Motor neuron (in vitro differentiated cells): ENCODE measurements at regions not wholly inside any gene's neighbourhood (a gene's known extent, or its start where the extent isn't known, plus 50 kb on each side); places are given as distances from the start of the nearest gene placed in this dataset.

ENCODE experiments used
- ATAC-seq, 8 experiments: fragments of 200-7000 bp; cut with Tn5 transposase; replicated peaks in 6 of 8; 2 replicates each; pipeline ENCODE4 v1.8.0; 2021; ENCODE audit warnings: mild to moderate bottlenecking in 8 of 8, moderate library complexity in 8 of 8
- H3K27ac ChIP-seq, 2 donors: fragments of 250-450 bp; sonication (Bioruptor Pico); 2 replicates each; pipeline ENCODE4 v1.9.0; 2021; ENCODE audit warnings: antibody characterized with exemption in 2 of 2, mild to moderate bottlenecking in 2 of 2, moderate library complexity in 1 of 2
- H3K4me1 ChIP-seq, 2 donors: fragments of 250-450 bp; sonication (Bioruptor Pico); replicated peaks in 1 of 2; 2 replicates each; pipeline ENCODE4 v1.6.1; 2021; ENCODE audit warnings: antibody characterized with exemption in 2 of 2, mild to moderate bottlenecking in 2 of 2, moderate library complexity in 1 of 2
- H3K4me3 ChIP-seq, 5 donors: fragments of 250-450 bp; sonication (Bioruptor Pico); 2 replicates each; pipeline ENCODE4 v1.9.0; 2021; ENCODE audit warnings: antibody characterized with exemption in 5 of 5, mild to moderate bottlenecking in 5 of 5, moderate library complexity in 4 of 5
- WGBS, 10 experiments: fragments of 450-650 bp; shearing (Covaris generic); methylation state at CpG; one replicate each; pipeline ENCODE4 v1.0.0; 2022; 5-methylcytosine and 5-hydroxymethylcytosine counted together
- in situ Hi-C, 9 experiments: fragments of 400-800 bp; cut with MboI; loops; one replicate each; pipeline ENCODE4 v1.15.0; 2021; ENCODE audit warnings: low sequenced_read_pairs in 9 of 9, low pct_unique_long_range_greater_than_20kb in 2 of 9; ENCODE audit not compliant: unreplicated experiment in 9 of 9

- Histone ChIP-seq H3K4me3 (no peak overlapping the region), H3K4me1 (peaks cover 0 to 14% of the 10 kb centered on the region in 2 donors), H3K27ac (no peak overlapping the region)
- WGBS, 10 experiments, result 75 to 100% (median 87%) methylated on average over 1 to 2 of the region's 2 CpGs
- ATAC-seq, result no peak
- in situ Hi-C loops, result loop anchor here in 1 of 9 experiments (25.0 kb wide), 1 partner anchor 864 kb away; no protein-coding TSS in a partner anchor
Observed at GRCh38 chr1:60173006-60173405, 99.4 kb upstream of the C1orf87 start.

GRCh38 chr1:60171801-60172200 lies 98.2 kb upstream of the C1orf87 start:
- ATAC-seq, result peak in 5 of 8 experiments; percentile 45 to 84 (median 62)

GRCh38 chr1:60170709-60171108 lies 97.1 kb upstream of the C1orf87 start:
- in situ Hi-C loops, result loop anchor here in 1 of 9 experiments (25.0 kb wide), 1 partner anchor 867 kb away; no protein-coding TSS in a partner anchor
- Histone ChIP-seq H3K4me1 (peaks cover 0 to 14% of the 10 kb centered on the region in 2 donors), H3K4me3 (no peak overlapping the region), H3K27ac (no peak overlapping the region)
- no peak for ATAC-seq

More at GRCh38 chr1:60171801-60172200, 98.2 kb upstream of the C1orf87 start:
- in situ Hi-C loops, result loop anchor here in 1 of 9 experiments (25.0 kb wide), 1 partner anchor 866 kb away; no protein-coding TSS in a partner anchor
- H3K4me3 ChIP-seq, result no peak overlapping the region
- WGBS, 10 experiments, result 20 to 73% (median 55%) methylated on average over 2 to 4 of the region's 4 CpGs; no CpG with 5 or more reads in 1 of the 10 experiments
- no peak overlapping the region for H3K27ac ChIP-seq
- H3K4me1 ChIP-seq, result peaks cover 0 to 14% of the 10 kb centered on the region in 2 donors

GRCh38 chr1:60169206-60169605 lies 95.6 kb upstream of the C1orf87 start:
- peaks cover 0 to 21% of the 10 kb centered on the region in 2 donors for H3K4me1 ChIP-seq
- ATAC-seq, result no peak
- in situ Hi-C loops, result loop anchor here in 1 of 9 experiments (25.0 kb wide), 1 partner anchor 868 kb away; no protein-coding TSS in a partner anchor
- no peak overlapping the region for H3K4me3 ChIP-seq
- no peak overlapping the region for H3K27ac ChIP-seq
- WGBS, 10 experiments, result 31 to 100% (median 82%) methylated on average over 1 to 2 of the region's 2 CpGs; no CpG with 5 or more reads in 2 of the 10 experiments

GRCh38 chr1:60162936-60163335 lies 89.4 kb upstream of the C1orf87 start:
- ATAC-seq, result no peak
- H3K27ac ChIP-seq, result no peak overlapping the region
- H3K4me3 ChIP-seq, result no peak overlapping the region
- in situ Hi-C loops, result loop anchor here in 1 of 9 experiments (25.0 kb wide), 1 partner anchor 874 kb away; no protein-coding TSS in a partner anchor
- WGBS, 10 experiments, result 35 to 94% (median 90%) methylated on average over 1 to 2 of the region's 2 CpGs; no CpG with 5 or more reads in 5 of the 10 experiments
- H3K4me1 ChIP-seq, result peaks cover 0 to 17% of the 10 kb centered on the region in 2 donors

- WGBS, 10 experiments, result 60 to 100% (median 80%) methylated on average over 1 to 2 of the region's 2 CpGs
Observed at GRCh38 chr1:60160141-60160540, 86.6 kb upstream of the C1orf87 start.

GRCh38 chr1:60156371-60156770 lies 82.8 kb upstream of the C1orf87 start:
- no peak for ATAC-seq
- Histone ChIP-seq H3K27ac (no peak overlapping the region), H3K4me3 (no peak overlapping the region), H3K4me1 (peaks cover 0 to 26% of the 10 kb centered on the region in 2 donors)
- in situ Hi-C loops, result loop anchor here in 1 of 9 experiments (25.0 kb wide), 1 partner anchor 881 kb away; no protein-coding TSS in a partner anchor
- WGBS, 10 experiments, result 14 to 60% (median 38%) methylated on average over 1 of the region's 1 CpG; no CpG with 5 or more reads in 3 of the 10 experiments

More at GRCh38 chr1:60160141-60160540, 86.6 kb upstream of the C1orf87 start:
- no peak for ATAC-seq
- Histone ChIP-seq H3K4me1 (peaks cover 0 to 25% of the 10 kb centered on the region in 2 donors), H3K4me3 (no peak overlapping the region), H3K27ac (no peak overlapping the region)
- in situ Hi-C loops, result loop anchor here in 1 of 9 experiments (25.0 kb wide), 1 partner anchor 877 kb away; no protein-coding TSS in a partner anchor

GRCh38 chr1:60153961-60154360 lies 80.4 kb upstream of the C1orf87 start:
- in situ Hi-C loops, result loop anchor here in 1 of 9 experiments (25.0 kb wide), 1 partner anchor 883 kb away; no protein-coding TSS in a partner anchor
- WGBS, 10 experiments, result 20 to 100% (median 64%) methylated on average over 1 to 2 of the region's 2 CpGs; no CpG with 5 or more reads in 3 of the 10 experiments
- H3K4me3 ChIP-seq, result no peak overlapping the region
- no peak overlapping the region for H3K27ac ChIP-seq
- no peak for ATAC-seq
- H3K4me1 ChIP-seq, result peaks cover 0 to 26% of the 10 kb centered on the region in 2 donors

GRCh38 chr1:60152891-60153290 lies 79.3 kb upstream of the C1orf87 start:
- H3K27ac ChIP-seq, result no peak overlapping the region
- WGBS, 10 experiments, result 34 to 100% (median 72%) methylated on average over 1 to 2 of the region's 2 CpGs
- H3K4me1 ChIP-seq, result peaks cover 0 to 26% of the 10 kb centered on the region in 2 donors
- no peak for ATAC-seq
- no peak overlapping the region for H3K4me3 ChIP-seq
- in situ Hi-C loops, result loop anchor here in 1 of 9 experiments (25.0 kb wide), 1 partner anchor 884 kb away; no protein-coding TSS in a partner anchor

GRCh38 chr1:60151311-60151710 lies 77.7 kb upstream of the C1orf87 start:
- in situ Hi-C loops, result loop anchor here in 1 of 9 experiments (25.0 kb wide), 1 partner anchor 886 kb away; no protein-coding TSS in a partner anchor
- 56 to 100% (median 88%) methylated on average over 2 to 3 of the region's 3 CpGs for WGBS, 10 experiments
- no peak for ATAC-seq
- peaks cover 0 to 22% of the 10 kb centered on the region in 2 donors for H3K4me1 ChIP-seq
- no peak overlapping the region for H3K27ac ChIP-seq
- H3K4me3 ChIP-seq, result no peak overlapping the region

- peaks cover 0 to 21% of the 10 kb centered on the region in 2 donors for H3K4me1 ChIP-seq
- in situ Hi-C loops, result loop anchor here in 1 of 9 experiments (25.0 kb wide), 1 partner anchor 162 kb away; no protein-coding TSS in a partner anchor
- no peak overlapping the region for H3K4me3 ChIP-seq
- H3K27ac ChIP-seq, result no peak overlapping the region
- WGBS, 10 experiments, result 20 to 80% (median 60%) methylated on average over 1 to 2 of the region's 2 CpGs; no CpG with 5 or more reads in 4 of the 10 experiments
- peak in 1 of 8 experiments; percentile 47 for ATAC-seq
Observed at GRCh38 chr1:60149251-60149650, 75.7 kb upstream of the C1orf87 start.

- WGBS, 10 experiments, result 20 to 90% (median 67%) methylated on average over 1 of the region's 1 CpG; no CpG with 5 or more reads in 1 of the 10 experiments
- Histone ChIP-seq H3K4me3 (no peak overlapping the region), H3K27ac (no peak overlapping the region), H3K4me1 (peaks cover under 1 to 14% of the 10 kb centered on the region in 2 donors)
- ATAC-seq, result no peak
- in situ Hi-C loops, result loop anchor here in 1 of 9 experiments (25.0 kb wide), 1 partner anchor 160 kb away; no protein-coding TSS in a partner anchor
Observed at GRCh38 chr1:60146884-60147283, 73.3 kb upstream of the C1orf87 start.

- peaks cover 5 to 24% of the 10 kb centered on the region in 2 donors for H3K4me1 ChIP-seq
- 18 to 100% (median 95%) methylated on average over 1 of the region's 1 CpG; no CpG with 5 or more reads in 1 of the 10 experiments for WGBS, 10 experiments
- ATAC-seq, result no peak
- in situ Hi-C loops, result loop anchor here in 1 of 9 experiments (25.0 kb wide), 1 partner anchor 158 kb away; no protein-coding TSS in a partner anchor
- H3K27ac ChIP-seq, result no peak overlapping the region
- H3K4me3 ChIP-seq, result no peak overlapping the region
Observed at GRCh38 chr1:60145771-60146170, 72.2 kb upstream of the C1orf87 start.
